Osteocyte (in vitro differentiated cells): ENCODE measurements at regions not wholly inside any gene's neighbourhood (a gene's known extent, or its start where the extent isn't known, plus 50 kb on each side); places are given as distances from the start of the nearest gene placed in this dataset.

Source experiments
- DNase-seq: peaks from one replicate; pipeline ENCODE4 v3.0.0; 2021; ENCODE audit warnings: mixed read lengths; ENCODE audit not compliant: unreplicated experiment; ENCODE audit errors: extremely low spot score
- H3K27ac Mint-ChIP-seq: one replicate; pipeline ENCODE4 v1.8.0; 2021; ENCODE audit warnings: mild to moderate bottlenecking, mixed read lengths; ENCODE audit not compliant: unreplicated experiment
- H3K27me3 Mint-ChIP-seq: one replicate; pipeline ENCODE4 v1.8.0; 2021; ENCODE audit warnings: mixed read lengths; ENCODE audit not compliant: unreplicated experiment
- H3K36me3 Mint-ChIP-seq: one replicate; pipeline ENCODE4 v1.8.0; 2021; ENCODE audit warnings: mixed read lengths; ENCODE audit not compliant: unreplicated experiment
- H3K4me1 Mint-ChIP-seq: one replicate; pipeline ENCODE4 v1.8.0; 2021; ENCODE audit warnings: mixed read lengths; ENCODE audit not compliant: unreplicated experiment
- H3K4me3 Mint-ChIP-seq: one replicate; pipeline ENCODE4 v1.8.0; 2021; ENCODE audit warnings: mild to moderate bottlenecking, moderate library complexity, mixed read lengths; ENCODE audit not compliant: unreplicated experiment
- H3K9me3 Mint-ChIP-seq: one replicate; pipeline ENCODE4 v1.8.0; 2021; ENCODE audit warnings: mixed read lengths; ENCODE audit not compliant: unreplicated experiment
- CTCF ChIP-seq: fragments of 200-600 bp; sonication (generic); IDR thresholded peaks from 2 replicates; pipeline ENCODE4 v1.5.0; 2021; ENCODE audit warnings: antibody characterized with exemption, mild to moderate bottlenecking, moderate library complexity

- no peaks in the 10 kb centered on the region for H3K4me1 Mint-ChIP-seq
- no peak for DNase-seq
- no peaks in the 10 kb centered on the region for H3K27me3 Mint-ChIP-seq
- H3K9me3 Mint-ChIP-seq, result peaks cover 29% of the 10 kb centered on the region
- H3K4me3 Mint-ChIP-seq, result no peak overlapping the region
- no peak overlapping the region for H3K27ac Mint-ChIP-seq
- peaks cover 6% of the 10 kb centered on the region for H3K36me3 Mint-ChIP-seq
- no peak for TF ChIP-seq CTCF
These were observed 256.8 kb upstream of the GRAMD2B start for GRCh38 chr5:126166368-126166767.

- Mint-ChIP-seq H3K36me3 (peaks cover 6% of the 10 kb centered on the region), H3K4me3 (no peak overlapping the region), H3K27me3 (peaks cover 7% of the 10 kb centered on the region), H3K9me3 (peaks cover 34% of the 10 kb centered on the region), H3K27ac (no peak overlapping the region), H3K4me1 (no peaks in the 10 kb centered on the region)
- no peak for DNase-seq
- TF ChIP-seq CTCF, result no peak
These were observed 254.4 kb upstream of the GRAMD2B start for GRCh38 chr5:126168785-126169184.

- H3K27ac Mint-ChIP-seq, result no peak overlapping the region
These were observed 251.3 kb upstream of the GRAMD2B start for GRCh38 chr5:126171916-126172315.

GRCh38 chr5:126172812-126173211, 250.4 kb upstream of the GRAMD2B start:
- Mint-ChIP-seq H3K4me3 (no peak overlapping the region), H3K27ac (no peak overlapping the region)

More at GRCh38 chr5:126171916-126172315, 251.3 kb upstream of the GRAMD2B start:
- no peak for TF ChIP-seq CTCF
- peaks cover 30% of the 10 kb centered on the region for H3K9me3 Mint-ChIP-seq
- H3K27me3 Mint-ChIP-seq, result peaks cover 31% of the 10 kb centered on the region
- H3K36me3 Mint-ChIP-seq, result peaks cover 8% of the 10 kb centered on the region
- H3K4me1 Mint-ChIP-seq, result no peaks in the 10 kb centered on the region
- DNase-seq, result no peak
- no peak overlapping the region for H3K4me3 Mint-ChIP-seq

GRCh38 chr5:126178521-126178920, 244.7 kb upstream of the GRAMD2B start:
- peaks cover 3% of the 10 kb centered on the region for H3K36me3 Mint-ChIP-seq
- H3K4me1 Mint-ChIP-seq, result no peaks in the 10 kb centered on the region
- peaks cover 28% of the 10 kb centered on the region for H3K27me3 Mint-ChIP-seq
- no peak overlapping the region for H3K4me3 Mint-ChIP-seq
- H3K9me3 Mint-ChIP-seq, result peaks cover 25% of the 10 kb centered on the region
- TF ChIP-seq CTCF, result no peak
- no peak for DNase-seq
- H3K27ac Mint-ChIP-seq, result no peak overlapping the region

More at GRCh38 chr5:126172812-126173211, 250.4 kb upstream of the GRAMD2B start:
- Mint-ChIP-seq H3K9me3 (peaks cover 23% of the 10 kb centered on the region), H3K27me3 (peaks cover 31% of the 10 kb centered on the region), H3K36me3 (peaks cover 3% of the 10 kb centered on the region), H3K4me1 (no peaks in the 10 kb centered on the region)
- no peak for DNase-seq
- TF ChIP-seq CTCF, result no peak
